ENCODE measurements at regions not wholly inside any gene's neighbourhood (a gene's known extent, or its start where the extent isn't known, plus 50 kb on each side); places are given as distances from the start of the nearest gene placed in this dataset.
A peak's percentile ranks its signal among the peaks of the same experiment; 100 is the strongest.

GRCh38 chr11:130815097-130815802 lies 101.0 kb downstream of the SNX19 start:
- peaks cover 0 to 4% (median 0%) of the 10 kb centered on the region in 4 donors for H3K9me3 ChIP-seq (ENCODE audit: control insufficient read depth in 4 of 4, low read length in 3 of 4)
- no peaks in the 10 kb centered on the region for H3K36me3 ChIP-seq (ENCODE audit: control insufficient read depth in 4 of 4, insufficient read depth in 3 of 4, low read depth in 1 of 4, low read length in 3 of 4)
- no peak overlapping the region for H3K4me3 ChIP-seq (ENCODE audit: low read depth in 1 of 3, low read length in 3 of 3)
- no peaks in the 10 kb centered on the region for H3K4me1 ChIP-seq (ENCODE audit: control insufficient read depth in 4 of 4, insufficient read depth in 4 of 4, low read length in 3 of 4)
- H3K27ac ChIP-seq (ENCODE audit: low read depth in 1 of 2, low read length in 2 of 2) = no peak overlapping the region
- peak in 1 of 2 donors; percentile 8 for TF ChIP-seq RAD21 (IDR thresholded peaks at IDR 0.05)
- TF ChIP-seq NR2F2 (IDR thresholded peaks at IDR 0.05) = peak; percentile 40
- no peak for TF ChIP-seq JUND (IDR thresholded peaks at IDR 0.05)
- peak; percentile 18 for TF ChIP-seq SP1 (IDR thresholded peaks at IDR 0.05)
- TF ChIP-seq HNF4G (IDR thresholded peaks at IDR 0.05) = no peak
- 73% methylated on average over 9 of the region's 9 CpGs for WGBS
- H3K27me3 ChIP-seq (ENCODE audit: control insufficient read depth in 4 of 4, insufficient read depth in 4 of 4, low read length in 3 of 4) = peaks cover 0 to 3% (median 2%) of the 10 kb centered on the region in 4 donors
- no peak for DNase-seq (ENCODE audit: low spot score)
- no peak overlapping the region for H3K9ac ChIP-seq (ENCODE audit: low read depth in 1 of 2, low read length in 2 of 2)

- DNase-seq (ENCODE audit: low spot score) = no peak
- no peak for TF ChIP-seq YY1 (IDR thresholded peaks at IDR 0.05)
- TF ChIP-seq SP1 (IDR thresholded peaks at IDR 0.05) = no peak
- no peak for TF ChIP-seq MAX (IDR thresholded peaks at IDR 0.05)
- TF ChIP-seq RXRA (IDR thresholded peaks at IDR 0.05) = no peak
- no peak for TF ChIP-seq HNF4A (conservative IDR thresholded peaks at IDR 0.05)
- TF ChIP-seq FOXA1 (IDR thresholded peaks at IDR 0.05) = no peak
- Histone ChIP-seq H3K36me3 (ENCODE audit: control insufficient read depth in 4 of 4, insufficient read depth in 3 of 4, low read depth in 1 of 4, low read length in 3 of 4) (no peaks in the 10 kb centered on the region), H3K9me3 (ENCODE audit: control insufficient read depth in 4 of 4, low read length in 3 of 4) (peaks cover 0 to 4% (median 0%) of the 10 kb centered on the region in 4 donors), H3K4me3 (ENCODE audit: low read depth in 1 of 3, low read length in 3 of 3) (no peak overlapping the region), H3K27me3 (ENCODE audit: control insufficient read depth in 4 of 4, insufficient read depth in 4 of 4, low read length in 3 of 4) (peaks cover 0 to 6% (median 2%) of the 10 kb centered on the region in 4 donors), H3K4me1 (ENCODE audit: control insufficient read depth in 4 of 4, insufficient read depth in 4 of 4, low read length in 3 of 4) (no peaks in the 10 kb centered on the region), H3K27ac (ENCODE audit: low read depth in 1 of 2, low read length in 2 of 2) (no peak overlapping the region), H3K9ac (ENCODE audit: low read depth in 1 of 2, low read length in 2 of 2) (no peak overlapping the region)
- WGBS = 76% methylated on average over 7 of the region's 7 CpGs
Measured at GRCh38 chr11:130815956-130816355, 100.3 kb downstream of the SNX19 start.

- H3K9me3 ChIP-seq (ENCODE audit: control insufficient read depth in 4 of 4, low read length in 3 of 4) = peaks cover 0 to 4% (median 0%) of the 10 kb centered on the region in 4 donors
- no peak for DNase-seq (ENCODE audit: low spot score)
- peaks cover 0 to 7% (median 2%) of the 10 kb centered on the region in 4 donors for H3K27me3 ChIP-seq (ENCODE audit: control insufficient read depth in 4 of 4, insufficient read depth in 4 of 4, low read length in 3 of 4)
- no peaks in the 10 kb centered on the region for H3K4me1 ChIP-seq (ENCODE audit: control insufficient read depth in 4 of 4, insufficient read depth in 4 of 4, low read length in 3 of 4)
- 67% methylated on average over 15 of the region's 15 CpGs for WGBS
- no peak overlapping the region for H3K27ac ChIP-seq (ENCODE audit: low read depth in 1 of 2, low read length in 2 of 2)
- H3K36me3 ChIP-seq (ENCODE audit: control insufficient read depth in 4 of 4, insufficient read depth in 3 of 4, low read depth in 1 of 4, low read length in 3 of 4) = no peaks in the 10 kb centered on the region
- no peak overlapping the region for H3K4me3 ChIP-seq (ENCODE audit: low read depth in 1 of 3, low read length in 3 of 3)
- no peak overlapping the region for H3K9ac ChIP-seq (ENCODE audit: low read depth in 1 of 2, low read length in 2 of 2)
- TF ChIP-seq EGR1 (IDR thresholded peaks at IDR 0.05; ENCODE audit: low read depth in 2 of 2) (no peak), FOXA2 (IDR thresholded peaks at IDR 0.05) (no peak), MAX (IDR thresholded peaks at IDR 0.05) (no peak), SP1 (IDR thresholded peaks at IDR 0.05) (no peak), JUND (IDR thresholded peaks at IDR 0.05) (no peak), REST (IDR thresholded peaks at IDR 0.05) (no peak), RXRA (IDR thresholded peaks at IDR 0.05) (no peak), ZBTB33 (IDR thresholded peaks at IDR 0.05) (no peak), ATF3 (IDR thresholded peaks at IDR 0.05) (no peak), GABPA (IDR thresholded peaks at IDR 0.05 in 1 of 2, conservative IDR thresholded peaks at IDR 0.05 in 1 of 2) (no peak), HNF4A (conservative IDR thresholded peaks at IDR 0.05) (no peak), RAD21 (IDR thresholded peaks at IDR 0.05) (no peak), CTCF (IDR thresholded peaks at IDR 0.05; ENCODE audit: low read depth, low read length, missing input control) (no peak), YY1 (IDR thresholded peaks at IDR 0.05) (no peak), NR2F2 (IDR thresholded peaks at IDR 0.05) (no peak), HNF4G (IDR thresholded peaks at IDR 0.05) (no peak), TAF1 (conservative IDR thresholded peaks at IDR 0.05) (no peak)
Measured at GRCh38 chr11:130816546-130817329, 99.5 kb downstream of the SNX19 start.
